CD4-positive, alpha-beta T cell treated with Interleukin-4 for 4 hours (primary cell): ENCODE measurements at regions not wholly inside any gene's neighbourhood (a gene's known extent, or its start where the extent isn't known, plus 50 kb on each side); places are given as distances from the start of the nearest gene placed in this dataset.
"Not testable (repeated sequence)": the region's sequence is repeated elsewhere in the genome, so short reads cannot be mapped to it uniquely, and the experiment has no call there.

ENCODE experiments used
- DNase-seq: peaks from one replicate; pipeline ENCODE4 v3.0.0-alpha.2; 2020

DNA sequence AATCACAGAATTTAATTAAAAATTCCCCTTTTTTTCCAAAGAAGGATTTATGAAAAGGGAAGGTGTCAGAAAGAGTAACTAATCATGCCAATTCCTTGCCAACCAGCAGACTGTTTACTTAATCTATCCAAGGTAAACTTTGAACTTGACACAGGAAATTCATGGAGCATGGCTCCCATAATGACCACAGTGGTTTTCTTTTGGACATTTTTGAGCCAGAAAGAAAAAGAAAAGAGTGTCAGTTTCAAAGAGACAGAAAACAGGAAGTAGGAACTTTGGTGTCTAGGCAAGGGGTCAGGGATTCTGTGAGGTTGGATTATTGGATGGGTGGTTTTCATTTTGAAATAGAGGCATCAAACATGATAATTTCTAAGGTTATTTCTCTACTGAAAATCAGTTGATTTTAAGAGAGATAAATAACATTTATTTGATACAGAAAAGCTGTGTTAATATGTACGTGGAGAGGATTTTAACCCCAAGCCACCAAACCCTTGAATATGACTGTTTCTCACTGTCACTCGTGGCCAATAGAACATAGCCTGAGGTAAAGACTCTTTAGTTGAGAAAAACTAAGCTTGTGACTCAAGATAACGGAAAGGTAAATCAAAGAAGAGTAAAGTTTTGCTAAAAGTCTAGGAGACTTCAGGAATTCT lies 196.1 kb downstream of the TTC6 start:
- no peak for DNase-seq

DNA sequence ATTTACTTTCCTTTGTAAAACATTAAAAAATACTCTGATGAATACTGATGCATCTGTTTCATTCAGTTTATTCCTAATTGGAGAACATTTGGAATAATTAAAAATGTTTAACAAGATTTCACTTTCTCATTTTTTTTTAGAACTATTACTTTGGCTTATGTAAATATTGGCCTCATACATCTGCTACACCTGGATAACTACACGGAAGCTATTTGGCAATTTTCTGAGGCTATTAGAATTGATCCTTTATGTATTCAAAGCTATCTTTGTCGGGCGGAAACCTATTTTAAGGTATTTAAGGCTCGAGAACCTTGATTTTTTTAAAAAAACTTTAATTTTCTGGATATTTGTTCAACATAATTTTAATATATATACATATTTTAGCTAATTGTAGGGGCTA lies 196.7 kb downstream of the TTC6 start:
- no peak for DNase-seq

DNA sequence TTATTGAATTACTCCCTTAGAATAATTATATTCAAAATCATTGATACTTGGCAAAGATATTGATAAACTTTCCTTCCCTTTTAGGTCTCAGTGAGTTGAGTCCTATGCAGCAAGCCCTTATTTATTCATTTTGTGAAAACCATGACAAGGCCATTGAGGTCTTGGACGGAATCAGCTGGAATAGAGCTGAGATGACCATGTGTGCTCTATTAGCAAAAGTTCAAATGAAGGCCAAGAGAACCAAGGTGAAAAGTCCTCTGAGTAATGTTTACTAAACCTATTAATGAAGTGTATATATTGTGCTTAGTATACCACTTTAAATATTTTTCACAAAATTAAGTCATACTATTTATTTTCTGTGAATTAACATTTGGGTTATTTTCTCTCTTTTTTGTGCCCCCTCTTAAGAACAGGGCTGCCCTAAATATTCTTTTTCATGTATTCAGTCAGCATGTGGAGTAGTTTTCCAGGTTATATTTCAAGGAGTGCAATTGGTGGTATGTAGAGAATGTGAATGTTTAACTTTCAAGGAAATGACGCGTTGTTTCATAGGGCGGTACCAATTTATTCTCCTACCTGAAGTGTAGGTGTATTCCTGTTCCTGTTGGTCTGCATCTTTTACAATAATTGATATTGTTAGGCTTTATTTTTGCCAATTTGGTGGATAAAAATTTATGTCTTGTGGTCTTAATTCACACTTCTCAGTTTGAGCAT lies 201.4 kb downstream of the TTC6 start:
- DNase-seq = no peak

DNA sequence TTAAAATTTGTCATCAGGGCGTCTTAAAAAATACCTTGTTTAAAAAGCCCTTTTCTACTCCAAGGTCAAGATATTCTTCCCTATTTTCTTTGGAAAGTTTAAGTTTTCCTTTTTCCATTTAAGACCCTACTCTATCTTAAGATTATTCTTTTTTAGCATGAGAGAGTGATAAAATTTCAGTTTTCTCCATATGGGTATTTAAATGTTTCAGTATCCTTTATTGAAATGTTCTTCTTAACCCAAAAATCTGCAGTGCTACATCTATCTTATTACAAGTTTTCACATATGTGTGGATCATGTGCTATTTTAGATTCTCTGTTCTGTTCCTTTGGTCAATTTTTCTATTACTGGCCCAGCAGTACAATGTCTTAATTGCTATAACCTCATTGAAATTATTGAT lies 202.2 kb downstream of the TTC6 start:
- DNase-seq = no peak

DNA sequence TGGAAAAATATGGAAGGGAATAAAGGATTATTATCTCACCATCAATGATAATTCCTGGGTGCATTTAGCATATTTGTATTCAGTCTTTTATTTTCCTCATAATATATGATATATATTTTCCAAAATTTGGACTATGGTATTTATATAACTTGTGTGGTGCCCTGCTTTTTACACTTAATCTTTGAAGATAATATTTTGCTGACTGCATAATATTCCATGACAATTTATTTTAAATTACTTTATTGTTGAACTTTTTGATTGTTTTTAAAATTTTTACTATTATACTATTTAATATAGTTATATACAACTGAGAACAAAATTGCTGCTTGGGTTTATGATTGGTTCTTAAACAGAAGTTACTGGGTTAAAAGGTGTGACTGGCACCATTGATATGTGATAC lies 212.3 kb downstream of the TTC6 start:
- DNase-seq = no peak

DNA sequence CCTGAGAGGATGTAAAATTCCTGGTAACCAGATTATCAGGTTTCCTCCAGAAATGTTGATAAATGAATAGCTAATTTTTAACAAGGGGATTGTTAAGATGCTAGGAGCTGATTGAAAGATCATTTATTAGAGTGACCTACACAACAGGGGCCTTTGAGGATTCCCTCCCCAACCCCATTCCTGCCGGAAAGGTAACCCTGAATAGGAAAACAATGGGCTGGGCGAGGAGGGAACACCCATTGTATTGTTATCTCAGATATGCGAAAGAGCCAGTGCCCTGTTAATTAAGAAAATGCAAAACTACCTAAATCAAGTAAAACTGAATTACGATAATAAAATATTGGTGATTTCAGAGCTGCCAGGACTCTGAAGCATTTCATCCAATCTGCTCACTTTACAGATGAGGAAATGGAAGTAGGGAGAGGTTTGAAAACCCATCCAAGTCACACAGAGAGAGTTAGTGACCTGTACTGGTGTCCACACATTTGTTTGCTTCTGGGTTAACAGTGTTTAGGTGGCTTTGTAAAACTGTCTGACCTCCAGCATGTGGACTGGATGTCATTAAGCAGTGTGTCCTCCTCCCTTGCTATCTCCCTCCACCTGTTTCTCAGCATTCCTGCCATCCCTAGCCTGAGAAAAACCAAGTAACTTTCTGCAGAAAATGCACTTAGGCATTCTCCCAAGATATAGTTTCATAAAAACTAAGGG lies 214.8 kb downstream of the TTC6 start:
- DNase-seq = no peak

DNA sequence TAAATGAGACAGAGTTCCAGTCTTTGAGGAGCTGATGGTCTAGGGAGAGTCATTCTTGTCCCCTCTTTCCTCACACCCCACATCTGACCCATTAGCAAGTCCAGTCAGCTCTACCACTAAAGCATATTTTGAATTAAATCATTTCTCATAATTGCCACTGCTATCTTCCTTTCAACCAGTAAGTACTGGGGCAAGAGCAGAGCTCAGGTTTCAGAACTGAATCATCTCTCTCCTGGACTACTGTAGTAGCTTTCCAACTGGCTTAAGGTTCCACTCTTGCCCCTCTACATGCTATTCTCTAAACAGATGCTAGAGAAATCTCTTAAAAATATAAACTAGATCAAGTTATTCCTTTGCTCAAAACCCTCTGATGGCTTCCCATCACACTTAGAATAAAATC lies 218.3 kb downstream of the TTC6 start:
- DNase-seq = no peak

DNA sequence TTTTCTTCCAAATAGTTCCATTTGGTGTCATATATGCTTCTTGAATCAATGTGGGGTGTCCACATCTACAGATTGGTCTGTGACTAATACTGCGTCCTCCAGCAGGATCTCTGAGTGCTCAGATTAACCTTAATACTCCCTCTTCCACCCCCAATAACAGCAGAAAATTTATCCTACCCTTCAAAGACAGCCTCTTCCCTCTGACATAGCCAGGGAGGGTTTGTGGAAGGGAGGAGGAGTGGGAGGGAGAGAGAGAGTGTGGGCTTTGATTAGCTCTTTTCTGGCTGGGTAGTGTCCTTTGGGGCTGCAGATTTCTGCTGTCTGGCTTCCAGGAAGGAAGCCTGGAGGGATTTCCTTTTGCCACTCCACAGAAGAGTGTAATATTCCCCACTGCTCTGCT lies 220.7 kb downstream of the TTC6 start:
- DNase-seq = no peak

DNA sequence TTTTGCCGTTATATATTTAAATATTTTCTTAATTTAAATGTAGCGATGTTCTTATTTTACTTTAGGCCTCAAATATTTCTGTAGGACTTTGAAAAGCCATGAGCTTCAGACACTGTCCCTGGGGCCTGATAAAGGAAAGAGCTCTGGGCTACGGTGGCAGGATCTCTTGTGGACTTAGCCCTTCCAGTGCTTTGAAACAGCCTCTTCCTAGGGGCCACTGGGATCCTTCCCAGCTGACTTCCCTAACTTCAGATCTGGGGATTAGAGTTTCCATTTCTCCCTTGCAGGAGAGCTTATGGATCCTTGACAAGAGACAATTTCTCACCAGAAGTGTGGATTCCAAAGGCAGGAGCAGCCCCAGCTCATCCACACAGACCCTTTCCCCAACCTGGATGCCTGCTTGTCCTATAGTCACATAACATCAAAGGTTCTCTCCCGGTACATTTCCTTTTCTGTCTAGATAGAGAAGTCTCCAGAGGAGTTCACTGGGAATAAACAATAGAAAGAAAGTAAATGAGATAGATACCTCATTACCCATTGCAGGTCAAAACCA lies 221.4 kb downstream of the TTC6 start:
- no peak for DNase-seq

DNA sequence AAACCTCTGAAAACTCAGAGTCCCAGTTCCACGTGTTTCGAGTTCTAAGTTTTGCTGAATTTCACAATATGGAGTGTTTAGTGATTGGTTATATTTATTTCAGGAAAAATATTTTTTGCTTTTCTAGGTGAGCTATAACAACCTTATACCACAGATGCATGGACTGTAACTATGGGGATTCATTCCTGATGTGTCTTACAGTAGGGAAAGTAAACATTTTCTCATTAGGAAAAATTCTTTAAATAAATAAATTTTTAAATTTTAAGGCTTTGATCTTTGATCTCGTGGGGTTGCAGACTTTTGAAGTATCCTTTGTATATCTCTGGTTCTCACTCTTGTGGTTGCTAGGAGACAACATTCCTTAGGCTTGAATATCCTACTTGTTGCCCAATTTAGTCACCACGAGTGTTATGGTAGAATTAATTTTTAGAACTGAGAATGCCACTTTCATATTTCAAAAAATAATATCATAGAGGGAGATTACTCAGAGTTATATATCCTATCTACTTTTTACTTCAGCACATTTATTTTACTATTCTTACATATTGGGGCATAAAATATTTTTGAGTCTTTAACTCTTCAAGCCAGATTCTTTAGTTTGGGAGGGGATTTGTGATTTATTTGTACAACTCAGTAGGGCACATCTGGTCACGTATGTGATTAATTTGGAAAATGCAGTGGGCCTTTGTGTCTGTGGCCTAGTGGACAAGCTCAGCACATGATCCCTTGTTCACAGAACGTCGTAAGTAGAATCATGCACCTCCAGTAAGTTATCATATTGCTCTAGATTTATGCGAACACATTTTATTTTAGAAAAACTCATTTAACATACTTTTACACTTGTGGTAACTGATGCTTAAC lies 224.0 kb downstream of the TTC6 start:
- no peak for DNase-seq

DNA sequence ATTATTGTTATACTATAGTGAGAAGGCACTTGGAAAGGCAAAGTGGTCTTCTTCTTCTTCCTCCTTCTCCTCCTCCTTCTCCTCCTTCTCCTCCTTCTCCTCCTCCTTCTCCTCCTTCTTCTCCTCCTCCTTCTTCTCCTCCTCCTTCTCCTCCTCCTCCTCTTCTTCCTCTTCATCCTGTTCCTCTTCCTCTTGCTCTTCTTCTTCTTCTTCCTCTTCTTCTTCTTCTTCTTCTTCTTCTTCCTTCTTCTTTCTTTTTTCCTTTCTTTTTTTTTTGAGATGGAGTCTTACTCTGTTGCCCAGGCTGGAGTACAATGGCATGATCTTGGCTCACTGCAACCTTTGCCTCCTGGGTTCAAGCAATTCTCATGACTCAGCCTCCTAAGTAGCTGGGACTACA lies 225.4 kb downstream of the TTC6 start:
- DNase-seq = not testable (repeated sequence)

DNA sequence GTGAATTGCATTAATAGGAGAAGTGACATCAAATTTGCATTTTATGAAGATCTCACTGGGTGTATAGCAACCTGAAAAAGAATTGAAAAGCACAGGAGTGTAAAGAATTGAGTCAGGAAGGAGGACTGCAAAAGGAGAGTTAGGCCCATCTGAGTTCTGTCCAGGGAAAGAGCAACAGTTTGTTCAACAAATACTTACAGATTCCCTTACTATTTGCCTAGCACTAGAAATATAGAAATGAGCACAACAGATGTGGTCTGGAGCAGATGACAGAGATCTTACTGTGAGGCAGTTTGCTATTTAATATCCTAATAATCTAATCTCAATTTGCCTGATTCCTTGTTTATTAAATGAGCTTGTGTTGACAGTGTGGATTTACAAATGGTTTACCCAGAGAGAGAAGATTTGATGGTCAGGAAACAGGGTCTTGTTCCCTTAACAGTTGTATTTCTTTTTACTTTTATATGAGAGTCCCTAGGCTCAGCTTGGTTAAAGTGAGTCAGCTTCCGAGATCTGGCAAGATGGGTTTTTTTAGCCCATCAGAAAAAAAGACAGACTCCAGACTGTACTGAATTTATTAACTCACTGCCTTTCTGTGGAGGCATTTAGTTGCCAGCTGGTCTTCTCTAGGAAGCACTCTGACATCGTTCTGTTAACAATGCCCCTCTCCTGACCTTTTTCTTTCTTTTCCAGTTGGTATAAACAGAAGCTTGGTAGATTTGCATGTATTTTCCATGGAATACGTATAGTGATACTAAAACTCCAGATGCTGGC lies 229.7 kb downstream of the TTC6 start:
- no peak for DNase-seq

DNA sequence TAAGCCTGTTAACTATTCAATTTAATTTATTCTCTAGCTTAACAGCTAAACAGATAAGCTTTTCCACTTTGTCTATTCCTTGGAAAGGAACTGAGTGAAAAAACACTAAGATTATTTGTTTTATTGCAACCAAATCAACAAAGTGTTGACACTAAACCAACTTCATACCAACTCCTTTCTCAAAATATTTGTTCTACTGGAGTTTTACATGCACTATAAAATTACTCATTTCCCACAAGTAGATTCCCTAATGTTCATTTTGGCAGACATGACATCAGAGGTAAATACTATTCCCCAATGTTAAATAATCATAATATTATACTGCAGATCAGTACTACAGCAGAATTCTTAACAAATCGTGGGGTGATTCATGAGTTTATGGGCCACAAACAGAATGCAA lies 231.4 kb downstream of the TTC6 start:
- no peak for DNase-seq

DNA sequence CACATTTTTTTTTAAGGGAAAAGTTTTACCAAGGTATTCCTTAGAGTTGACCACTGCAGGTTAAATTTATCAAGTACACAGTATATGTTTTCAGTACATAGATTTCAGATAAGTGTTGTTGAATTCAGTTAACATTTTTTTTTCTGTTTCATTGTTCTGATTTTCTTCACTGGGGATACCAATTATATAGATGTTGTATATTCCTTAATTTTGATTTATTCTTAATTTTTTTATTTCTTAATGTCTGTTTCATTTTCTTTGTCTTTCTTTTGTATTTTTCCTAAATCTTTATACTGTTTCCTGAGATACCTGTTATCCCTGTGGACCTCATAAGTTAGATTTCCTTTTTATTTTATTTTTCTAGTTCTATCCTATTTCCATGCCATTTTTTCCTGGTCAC lies 234.8 kb downstream of the TTC6 start:
- no peak for DNase-seq

DNA sequence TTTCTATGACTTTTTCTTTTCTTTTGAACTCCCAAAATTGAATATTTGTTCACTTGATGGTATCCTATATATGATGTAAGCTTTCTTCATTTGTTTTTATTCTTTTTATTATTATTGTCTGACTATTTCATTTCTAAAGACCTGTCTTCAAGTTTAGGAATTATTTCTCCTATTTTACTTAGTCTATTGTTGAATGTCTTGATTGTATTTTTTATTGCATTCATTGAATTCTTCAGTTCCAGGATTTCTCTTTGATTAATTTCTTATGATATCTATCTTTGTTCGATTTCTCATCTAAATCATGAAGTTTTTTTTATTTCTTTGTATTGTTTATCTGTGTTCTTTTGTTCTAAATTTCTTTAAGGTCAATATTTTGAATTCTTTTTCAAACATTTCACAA lies 238.8 kb downstream of the TTC6 start:
- DNase-seq = no peak

DNA sequence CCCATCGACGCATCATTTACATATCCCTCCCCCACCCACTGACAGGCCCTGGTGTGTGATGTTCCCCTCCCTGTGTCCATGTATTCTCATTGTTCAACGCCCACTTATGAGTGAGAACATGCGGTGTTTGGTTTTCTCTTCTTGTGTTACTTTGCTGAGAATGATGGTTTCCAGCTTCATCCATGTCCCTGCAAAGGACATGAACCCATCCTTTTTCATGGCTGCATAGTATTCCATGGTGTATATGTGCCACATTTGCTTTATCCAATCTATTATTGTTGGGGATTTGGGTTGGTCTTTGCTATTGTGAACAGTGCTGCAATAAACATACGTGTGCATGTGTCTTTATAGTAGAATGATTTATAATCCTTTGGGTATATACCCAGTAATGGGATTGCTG lies 243.3 kb downstream of the TTC6 start:
- DNase-seq = not testable (repeated sequence)

DNA sequence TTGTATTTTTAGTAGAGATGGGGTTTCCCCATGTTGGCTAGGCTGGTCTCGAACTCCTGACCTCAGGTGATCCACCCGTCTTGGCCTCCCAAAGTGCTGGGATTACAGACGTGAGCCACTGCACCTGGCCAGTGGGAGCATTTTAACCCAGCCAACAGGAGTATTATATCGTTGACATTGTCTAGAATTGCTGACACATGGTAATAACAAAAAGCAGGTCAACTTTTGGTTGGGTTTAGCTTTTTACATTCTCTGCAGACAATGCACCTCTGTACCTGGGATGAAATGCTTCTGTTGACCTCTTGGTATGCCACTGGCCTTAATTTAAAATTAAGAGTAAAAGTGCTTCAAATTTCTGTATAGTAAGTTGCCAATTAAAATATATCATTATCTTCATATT lies 245.6 kb downstream of the TTC6 start:
- not testable (repeated sequence) for DNase-seq

DNA sequence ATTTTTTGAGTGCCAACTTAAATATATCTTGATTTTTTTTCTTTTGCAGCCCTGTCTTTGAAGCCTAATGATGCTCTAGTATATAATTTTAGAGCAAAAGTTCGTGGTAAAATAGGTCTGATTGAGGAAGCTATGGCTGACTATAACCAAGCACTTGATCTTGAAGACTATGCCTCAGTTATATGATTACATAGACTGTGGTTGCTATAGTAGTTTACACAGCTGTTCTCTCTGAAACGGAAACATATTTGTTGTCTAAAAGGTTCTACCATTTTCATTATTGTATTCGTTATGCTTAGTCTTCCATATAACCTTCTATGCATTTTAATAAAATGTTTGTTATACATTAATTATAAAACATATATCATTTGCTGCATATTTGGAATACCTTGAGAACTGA lies 246.7 kb downstream of the TTC6 start:
- no peak for DNase-seq

DNA sequence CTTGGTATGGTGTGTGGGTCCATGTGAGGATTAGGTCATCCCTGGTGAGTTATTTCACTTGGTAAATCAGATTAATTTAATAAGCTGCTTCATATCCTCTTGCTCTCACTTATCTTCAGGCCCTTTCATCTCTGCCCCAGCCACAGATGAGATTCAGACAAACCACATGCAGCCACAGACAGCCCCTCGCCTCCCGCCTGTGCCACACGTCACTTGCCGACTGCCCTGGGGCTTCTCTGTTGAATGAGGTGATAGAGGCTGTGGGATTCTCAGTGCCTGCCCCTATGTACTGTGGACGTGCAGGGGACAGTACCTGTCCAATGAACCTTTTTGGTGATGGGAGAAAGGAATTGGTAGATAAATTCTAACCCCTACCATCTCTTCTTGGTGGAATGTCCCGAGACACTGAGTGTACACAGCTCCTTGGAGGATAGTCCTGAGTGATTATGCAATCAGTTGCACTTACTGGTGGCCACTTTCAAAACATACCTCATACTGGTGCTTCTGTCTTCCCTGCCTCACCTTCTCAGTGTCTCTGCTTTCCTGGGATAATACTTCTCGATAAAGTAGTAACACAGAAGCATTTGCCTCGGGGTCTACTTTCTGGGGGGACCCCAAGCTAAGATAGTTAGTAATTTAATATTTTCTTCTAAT lies 248.7 kb downstream of the TTC6 start:
- no peak for DNase-seq

DNA sequence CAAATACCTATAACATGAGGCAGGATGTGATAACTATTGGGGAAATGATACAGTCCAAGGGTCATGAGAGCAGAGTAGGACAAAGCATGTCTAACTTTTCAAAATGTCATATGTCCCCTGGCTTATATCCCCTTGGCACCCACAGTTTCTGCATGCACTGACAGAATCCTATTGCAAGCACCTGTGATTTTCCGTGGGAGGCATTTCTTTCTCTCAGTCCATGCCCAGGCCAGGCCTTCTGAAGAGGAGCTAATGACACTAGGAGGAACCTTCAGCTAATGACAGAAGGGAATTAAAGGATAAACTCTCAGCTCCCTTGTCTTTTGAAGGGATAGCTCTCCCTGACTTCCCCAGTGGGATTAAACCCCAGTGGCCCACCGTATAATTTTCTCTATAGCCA lies 249.2 kb downstream of the TTC6 start:
- DNase-seq = no peak

DNA sequence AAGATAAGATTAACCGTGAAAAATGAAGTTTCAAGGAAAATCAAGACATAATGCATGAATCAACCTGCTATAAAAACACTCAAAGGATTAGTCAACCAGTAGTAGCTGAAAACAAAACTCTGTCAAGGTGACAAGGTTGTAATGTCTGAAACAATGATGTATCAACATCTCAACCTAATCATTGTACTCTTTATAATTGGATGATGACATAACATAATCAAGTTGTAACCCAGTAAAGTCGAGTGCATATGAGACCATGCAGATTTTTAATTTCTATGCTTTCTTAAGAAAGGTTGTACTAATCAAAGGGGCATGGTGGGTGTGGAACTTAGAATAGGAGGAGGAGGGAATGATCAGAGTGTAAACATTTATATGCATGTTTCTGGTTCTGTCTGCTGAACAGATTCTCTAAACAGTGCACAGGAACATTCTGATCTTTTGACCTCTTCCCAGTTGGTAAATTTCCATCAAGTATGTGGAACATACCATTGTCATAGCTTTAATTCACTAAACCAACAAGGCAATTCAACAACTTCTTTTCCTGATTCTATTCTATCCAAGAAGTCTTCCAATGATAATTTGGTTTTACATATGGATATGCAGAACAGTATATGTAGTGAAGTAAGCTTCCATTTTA lies 253.7 kb downstream of the TTC6 start:
- DNase-seq = no peak
